SK-N-SH treated with all-trans-retinoic acid at 6 μM for 48 hours (cell line): ENCODE measurements at regions not wholly inside any gene's neighbourhood (a gene's known extent, or its start where the extent isn't known, plus 50 kb on each side); places are given as distances from the start of the nearest gene placed in this dataset.

ENCODE experiments used
- OSR1 ChIP-seq: fragments of 250-450 bp; sonication (Bioruptor Pico); IDR thresholded peaks from 2 replicates; pipeline ENCODE4 v1.8.0; 2022; ENCODE audit warnings: moderate library complexity, mild to moderate bottlenecking, inconsistent platforms
- TF ChIP-seq, protein P1 (sequence below): fragments of 250-450 bp; sonication (Bioruptor Pico); IDR thresholded peaks from 2 replicates; pipeline ENCODE4 v1.8.0; 2020; ENCODE audit warnings: mild to moderate bottlenecking, moderate library complexity, borderline replicate concordance

DNA sequence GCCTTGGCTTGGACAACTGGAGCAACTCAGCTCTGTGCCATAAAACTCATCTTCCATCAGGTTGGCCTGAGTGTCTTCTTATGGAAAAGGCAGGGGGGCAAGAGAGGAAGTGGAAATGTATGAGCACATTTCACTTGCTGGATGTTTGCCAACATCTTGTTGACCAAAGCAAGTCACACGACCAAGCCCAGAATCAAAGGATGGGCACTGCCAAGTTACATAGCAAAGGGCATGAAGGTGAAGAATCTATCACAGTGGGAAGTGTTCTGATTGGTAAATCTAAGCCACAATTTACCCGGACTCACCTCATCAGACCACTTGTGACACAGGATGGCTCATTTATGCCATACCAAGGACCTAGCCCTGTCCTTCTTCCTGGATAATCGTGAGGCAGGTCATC is 310.5 kb upstream of the IRX5 start:
- TF ChIP-seq, protein P1, sequence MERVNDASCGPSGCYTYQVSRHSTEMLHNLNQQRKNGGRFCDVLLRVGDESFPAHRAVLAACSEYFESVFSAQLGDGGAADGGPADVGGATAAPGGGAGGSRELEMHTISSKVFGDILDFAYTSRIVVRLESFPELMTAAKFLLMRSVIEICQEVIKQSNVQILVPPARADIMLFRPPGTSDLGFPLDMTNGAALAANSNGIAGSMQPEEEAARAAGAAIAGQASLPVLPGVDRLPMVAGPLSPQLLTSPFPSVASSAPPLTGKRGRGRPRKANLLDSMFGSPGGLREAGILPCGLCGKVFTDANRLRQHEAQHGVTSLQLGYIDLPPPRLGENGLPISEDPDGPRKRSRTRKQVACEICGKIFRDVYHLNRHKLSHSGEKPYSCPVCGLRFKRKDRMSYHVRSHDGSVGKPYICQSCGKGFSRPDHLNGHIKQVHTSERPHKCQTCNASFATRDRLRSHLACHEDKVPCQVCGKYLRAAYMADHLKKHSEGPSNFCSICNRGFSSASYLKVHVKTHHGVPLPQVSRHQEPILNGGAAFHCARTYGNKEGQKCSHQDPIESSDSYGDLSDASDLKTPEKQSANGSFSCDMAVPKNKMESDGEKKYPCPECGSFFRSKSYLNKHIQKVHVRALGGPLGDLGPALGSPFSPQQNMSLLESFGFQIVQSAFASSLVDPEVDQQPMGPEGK (CRISPR knock-in tag): no peak
- TF ChIP-seq OSR1: no peak
